Smooth muscle cell of the brain vasculature (primary cell): ENCODE measurements at regions not wholly inside any gene's neighbourhood (a gene's known extent, or its start where the extent isn't known, plus 50 kb on each side); places are given as distances from the start of the nearest gene placed in this dataset.

ENCODE experiments used
- DNase-seq: peaks from one replicate; pipeline ENCODE4 v3.0.0-alpha.2; 2012; ENCODE audit warnings: low read depth, low spot score

- DNase-seq: no peak
Observed at GRCh38 chr13:68509734-68510621, 1279.8 kb upstream of the PCDH9 start.

GRCh38 chr13:68506888-68507551 is 1276.9 kb upstream of the PCDH9 start:
- no peak for DNase-seq

- DNase-seq: no peak
Observed at GRCh38 chr13:68490594-68490993, 1260.5 kb upstream of the PCDH9 start.

DNA sequence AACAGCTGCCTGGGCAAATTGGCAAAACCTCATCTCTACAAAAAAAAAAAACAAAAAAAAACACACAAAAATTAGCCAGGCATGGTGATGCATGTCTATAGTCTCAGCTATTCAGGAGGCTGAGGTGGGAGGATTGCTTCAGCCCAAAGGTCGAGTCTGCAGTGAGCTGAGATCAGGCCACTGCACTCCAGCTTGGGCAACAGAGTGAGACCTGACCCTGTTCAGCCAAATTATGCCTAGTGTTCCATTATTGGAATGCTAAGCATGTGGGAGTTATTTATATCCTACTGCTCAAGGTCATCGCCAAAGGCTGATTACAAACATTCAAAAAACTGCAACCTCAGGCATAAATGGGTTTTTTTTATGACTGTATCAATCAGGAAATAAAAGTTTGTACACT is 1251.0 kb upstream of the PCDH9 start:
- no peak for DNase-seq

GRCh38 chr13:68473834-68474326 is 1243.7 kb upstream of the PCDH9 start:
- no peak for DNase-seq

DNA sequence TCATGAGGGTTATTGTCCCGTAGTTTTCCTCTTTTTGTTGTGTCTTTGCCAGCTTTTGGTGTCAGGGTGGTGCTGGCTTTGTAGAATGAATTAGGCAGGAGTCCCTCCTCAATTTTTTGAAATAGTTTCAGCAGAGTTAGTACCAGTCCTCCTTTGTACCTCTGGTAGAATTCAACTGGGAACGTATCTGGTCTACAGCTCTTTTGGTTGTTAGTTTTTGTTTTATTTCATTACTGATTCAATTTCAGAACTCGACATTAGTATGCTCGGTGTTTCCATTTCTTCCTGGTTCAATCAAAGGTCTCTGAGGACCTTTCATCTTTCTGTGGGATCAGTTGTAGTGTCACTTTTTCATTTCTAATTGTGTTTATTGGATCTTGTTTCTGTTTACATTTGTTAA is 1237.0 kb upstream of the PCDH9 start:
- DNase-seq: no peak

DNA sequence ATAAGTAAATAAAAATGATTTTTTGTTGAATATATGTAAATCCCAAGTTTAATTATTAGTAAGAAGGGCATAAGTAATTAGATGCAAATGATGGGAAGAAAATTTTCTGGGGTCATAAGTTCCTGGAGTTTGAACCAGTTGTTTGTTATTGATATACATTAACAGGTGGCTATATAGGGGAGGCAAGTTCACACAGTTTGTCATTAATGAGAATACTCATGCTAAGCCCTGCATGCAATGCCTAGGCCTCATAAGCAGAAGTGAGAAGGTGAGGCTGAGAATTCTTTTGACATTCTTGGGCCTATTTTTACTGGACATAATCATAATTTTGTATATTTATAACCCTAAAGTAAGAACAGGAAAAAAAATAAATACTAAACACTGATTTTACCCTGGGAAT is 1210.7 kb upstream of the PCDH9 start:
- no peak for DNase-seq

GRCh38 chr13:68439817-68440216 is 1209.7 kb upstream of the PCDH9 start:
- DNase-seq: no peak

DNA sequence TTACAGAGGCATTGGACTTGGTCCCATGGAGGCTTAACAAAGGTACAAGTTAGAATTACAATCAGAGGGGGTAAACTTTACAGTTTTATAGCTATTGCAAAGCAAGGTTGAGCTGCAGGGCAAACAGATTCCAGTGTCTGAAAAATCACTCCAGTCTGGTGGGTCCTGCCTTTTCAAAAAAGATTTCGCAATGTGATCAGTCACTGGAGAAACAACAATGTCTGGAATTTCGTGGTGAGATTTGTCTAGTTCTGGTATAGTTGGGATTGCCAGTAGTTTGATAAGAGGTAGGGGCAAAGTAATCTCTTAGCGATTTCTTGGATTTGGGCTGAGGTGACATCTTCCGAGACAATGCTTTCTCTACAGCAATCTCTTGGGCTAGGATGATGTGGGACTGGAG is 1198.2 kb upstream of the PCDH9 start:
- DNase-seq: no peak

GRCh38 chr13:68417801-68418200 is 1187.7 kb upstream of the PCDH9 start:
- DNase-seq: no peak

DNA sequence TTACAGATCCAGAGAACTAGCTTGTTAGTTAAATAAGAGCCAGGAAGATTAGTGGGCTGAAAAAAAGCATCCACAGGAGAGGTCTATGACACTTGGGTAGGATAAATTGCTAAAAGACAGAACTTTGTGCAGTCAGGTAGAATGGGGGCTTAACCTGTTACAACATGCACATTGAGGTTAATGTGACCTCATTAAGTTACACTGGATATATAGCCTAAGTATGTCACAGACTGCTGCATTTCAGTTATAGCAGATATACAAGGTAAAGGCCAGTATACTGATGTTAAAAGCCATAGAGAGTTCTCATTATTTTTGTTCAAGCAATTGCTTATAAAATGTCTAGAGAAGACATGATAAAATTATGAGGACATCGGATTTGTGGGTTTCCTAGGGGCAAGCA is 1179.9 kb upstream of the PCDH9 start:
- DNase-seq: no peak

GRCh38 chr13:68390987-68391386 is 1160.9 kb upstream of the PCDH9 start:
- no peak for DNase-seq

DNA sequence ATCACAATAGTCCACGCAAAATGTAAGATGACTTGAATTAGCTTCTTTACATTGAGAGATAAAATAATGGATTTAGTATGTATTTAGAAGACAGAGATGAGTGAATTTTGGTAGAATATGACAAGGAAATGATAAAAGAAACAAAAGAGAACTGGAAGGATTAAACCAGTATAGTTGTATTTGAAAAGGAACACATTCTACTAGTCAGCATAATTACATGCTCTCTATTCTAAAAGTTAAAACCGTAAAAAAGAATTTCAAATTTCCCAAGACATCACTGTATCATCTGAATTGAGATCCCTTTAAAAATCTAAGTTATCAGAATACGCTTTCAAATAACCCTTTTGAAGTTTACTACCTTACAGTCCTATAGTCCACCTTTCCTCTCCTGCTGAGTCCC is 1156.7 kb upstream of the PCDH9 start:
- no peak for DNase-seq

GRCh38 chr13:68380041-68380973 is 1150.2 kb upstream of the PCDH9 start:
- DNase-seq: no peak

DNA sequence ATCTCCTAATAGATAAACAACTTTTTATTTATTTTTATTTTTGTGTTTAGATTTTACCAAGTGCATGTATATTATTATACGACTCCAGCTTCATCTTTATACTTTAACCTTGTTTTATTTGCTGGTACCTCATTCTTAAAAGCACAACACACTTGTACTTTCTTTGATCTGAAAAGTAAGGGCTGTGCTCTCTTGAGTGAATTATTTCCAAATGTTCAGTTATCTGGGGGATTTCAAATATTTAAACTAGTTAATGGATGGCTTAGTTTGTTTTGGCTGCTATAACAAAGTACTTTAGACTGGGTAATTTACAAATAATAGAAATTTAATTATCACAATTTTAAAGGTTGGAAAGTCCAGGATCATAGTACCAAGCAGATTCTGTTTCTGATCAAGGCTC is 1148.2 kb upstream of the PCDH9 start:
- no peak for DNase-seq

DNA sequence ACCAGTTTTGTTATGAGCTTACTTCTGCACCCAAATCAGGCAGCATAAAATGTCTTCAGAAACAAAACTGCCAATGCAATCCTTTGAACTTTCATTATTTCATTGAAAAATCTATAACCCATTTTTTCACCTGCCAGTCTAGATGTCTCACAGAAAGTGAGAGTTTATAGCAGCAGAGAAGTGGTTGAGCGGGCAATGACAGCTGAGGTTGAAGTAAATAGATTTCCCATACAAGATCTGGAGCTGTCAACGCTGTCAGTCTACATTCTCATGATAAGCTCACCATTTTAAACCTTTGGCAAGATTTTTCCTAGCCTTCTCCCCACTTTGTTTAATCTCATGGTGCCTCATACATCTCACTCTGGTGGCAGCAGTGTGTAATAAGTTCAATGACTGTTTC is 1144.9 kb upstream of the PCDH9 start:
- DNase-seq: no peak

GRCh38 chr13:68369739-68370138 is 1139.6 kb upstream of the PCDH9 start:
- DNase-seq: no peak

GRCh38 chr13:68368922-68369321 is 1138.8 kb upstream of the PCDH9 start:
- no peak for DNase-seq

DNA sequence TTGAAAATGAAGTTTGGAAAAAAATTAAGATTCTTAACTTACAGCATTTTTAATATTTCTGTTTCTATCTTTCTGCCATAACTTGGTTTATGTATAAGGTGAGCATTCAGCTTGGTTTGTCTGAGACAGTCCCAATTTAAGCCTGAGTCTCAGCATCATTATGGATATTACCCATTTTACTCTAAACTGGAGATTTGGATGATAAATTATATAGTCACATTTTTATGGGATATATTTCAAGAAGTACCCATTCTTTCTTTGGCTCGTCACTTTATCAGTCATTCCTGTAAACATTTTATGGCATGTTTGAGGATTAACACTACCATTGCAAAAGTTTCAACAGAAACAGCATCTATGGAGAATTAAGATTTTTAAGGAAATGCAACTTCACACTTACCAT is 1129.0 kb upstream of the PCDH9 start:
- no peak for DNase-seq

DNA sequence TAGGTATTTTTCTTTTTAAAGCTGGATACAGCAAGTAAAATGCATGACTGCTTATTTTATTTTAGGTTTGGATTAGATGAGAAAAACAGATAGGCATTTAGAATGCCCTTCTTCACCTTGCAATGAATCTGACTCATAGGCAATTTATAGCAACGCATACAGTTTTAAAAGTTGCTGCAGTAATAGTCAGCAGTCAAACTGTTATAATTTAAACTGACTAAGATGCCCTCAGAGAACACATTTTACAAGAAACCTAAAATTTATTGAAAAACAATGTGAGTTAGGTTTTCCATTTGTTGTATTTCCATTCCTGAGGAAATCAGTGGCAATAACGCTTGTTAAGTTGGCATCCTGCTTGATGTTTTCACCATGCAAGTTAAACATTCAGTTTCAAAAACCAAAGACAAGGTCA is 1128.2 kb upstream of the PCDH9 start:
- no peak for DNase-seq

- DNase-seq: no peak
Observed at GRCh38 chr13:68350554-68350953, 1120.4 kb upstream of the PCDH9 start.

DNA sequence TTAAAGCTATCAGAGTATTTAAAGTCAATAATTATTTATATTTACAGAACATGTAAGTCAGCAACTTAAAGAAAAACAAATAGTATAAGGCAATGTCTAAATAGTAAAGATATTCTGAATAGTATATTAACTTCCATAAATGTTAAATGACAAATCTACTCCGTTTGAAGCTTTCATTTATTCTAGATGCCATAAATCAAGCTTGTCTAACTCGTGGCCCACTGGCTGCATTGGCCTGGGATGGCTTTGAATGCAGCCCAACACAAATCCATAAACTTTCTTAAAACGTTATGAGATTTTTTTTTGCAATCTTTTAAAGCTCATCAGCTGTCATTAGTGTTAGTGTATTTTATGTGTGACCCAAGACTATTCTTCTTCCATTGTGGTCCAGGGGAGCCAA is 1117.1 kb upstream of the PCDH9 start:
- no peak for DNase-seq
